ENCODE measurements at regions not wholly inside any gene's neighbourhood (a gene's known extent, or its start where the extent isn't known, plus 50 kb on each side); places are given as distances from the start of the nearest gene placed in this dataset.

DNA sequence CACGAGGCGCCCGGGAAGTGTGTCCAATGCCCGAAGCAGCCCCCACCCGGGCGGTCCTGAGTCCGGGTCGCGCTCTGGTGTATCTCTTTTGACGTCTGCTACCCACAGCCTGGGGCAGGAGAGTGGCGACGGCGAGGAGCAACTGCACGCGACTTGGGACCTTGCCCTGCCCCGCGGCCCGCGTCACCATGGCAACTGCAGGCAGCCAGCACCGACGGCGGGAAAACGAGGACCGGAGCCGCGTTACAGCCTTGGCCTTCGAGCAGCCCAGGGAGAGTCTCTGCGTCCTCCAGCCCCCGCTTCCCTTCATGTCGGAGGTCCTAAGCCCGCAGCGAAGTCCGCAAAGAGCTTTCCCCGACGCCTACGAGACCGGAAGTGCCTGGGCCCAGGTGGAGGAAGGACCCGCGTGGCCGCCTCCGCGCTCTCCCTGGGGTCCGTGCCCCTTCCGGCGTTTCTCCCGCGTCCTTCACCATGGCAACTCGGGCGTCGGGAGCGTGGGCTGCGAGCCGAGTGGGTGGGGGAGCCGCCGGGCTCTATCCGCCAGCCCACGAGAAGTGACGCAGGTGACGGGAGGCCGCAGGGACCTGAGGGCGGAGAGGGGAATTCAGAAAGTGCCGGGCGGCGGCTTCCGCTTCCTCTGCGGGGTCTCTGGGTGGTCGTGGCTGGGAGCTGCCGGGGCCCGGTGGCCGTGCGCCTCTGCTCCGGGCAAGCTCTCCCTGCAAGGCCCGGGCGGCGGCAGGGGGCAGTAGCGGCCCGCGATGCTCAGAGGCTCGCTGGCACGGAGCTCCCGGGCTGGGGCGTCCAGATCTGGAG lies 88.6 kb upstream of the TGM3 start:
- no peaks in the 10 kb centered on the region for H3K9me3 ChIP-seq (ENCODE audit: low read length)
- H3K4me3 ChIP-seq (replicated peaks in 1 of 3; ENCODE audit: insufficient read depth in 1 of 3, low read depth in 2 of 3, low read length in 3 of 3), result peak overlapping the region; percentile 45 to 75 (median 54)
- no peak overlapping the region for H3K27ac ChIP-seq (ENCODE audit: extremely low read length, insufficient read depth, low read length)
- ChIA-PET POLR2A (no interaction called here), CTCF (ENCODE audit: low intra/inter-chr PET ratio, low total read pairs) (interaction anchor here (0.7 to 4.1 kb wide), 4 partner anchors 139 to 248 kb away, joined by 3 to 33 read pairs (median 15); no protein-coding TSS in a partner anchor)
- H3K27me3 ChIP-seq (ENCODE audit: control insufficient read depth in 1 of 2, insufficient read depth in 2 of 2, low read length in 2 of 2), result peaks cover 4 to 33% of the 10 kb centered on the region in 2 experiments; a peak in 4 of 5 replicates
- 10% methylated on average over 49 of the region's 82 CpGs for WGBS (ENCODE audit: low lambda C conversion rate)
- no peaks in the 10 kb centered on the region for H3K79me2 ChIP-seq (ENCODE audit: insufficient read depth, low read length)
- intact Hi-C loops (cut with micrococcal nuclease; ENCODE audit: unreplicated experiment) (loop anchor here (1.0 to 5.0 kb wide), 2 partner anchors 140 to 195 kb away; no protein-coding TSS in a partner anchor), in situ Hi-C loops (cut with HindIII; ENCODE audit: extremely low pct_ligation_motif_present, low pct_unique_long_range_greater_than_20kb) (loop anchor here (5.0 kb wide), 1 partner anchor 245 kb away; no protein-coding TSS in a partner anchor)
- no TSS peak for BruUV-seq (replicated peaks)
- H3K4me2 ChIP-seq (ENCODE audit: low read depth, low read length), result peak overlapping the region; percentile 93
- DNase-seq (ENCODE audit: low spot score) (peak; percentile 53), FAIRE-seq (peak; percentile 26), ATAC-seq (peak; percentile 99)
- H4K20me1 ChIP-seq (ENCODE audit: insufficient read depth, low read length), result no peaks in the 10 kb centered on the region
- H3K9ac ChIP-seq (ENCODE audit: insufficient read depth, low read depth, low read length), result 0 out of 2 replicates have a peak overlapping the region, but pooled peaks have one; percentile 18
- peaks cover 13% of the 10 kb centered on the region for H3K4me1 ChIP-seq (ENCODE audit: insufficient read depth, low read length)
- H2AFZ ChIP-seq (ENCODE audit: low read length), result no peak overlapping the region
- H3K36me3 ChIP-seq (replicated peaks in 1 of 2; ENCODE audit: control insufficient read depth in 1 of 2, insufficient read depth in 2 of 2, low read length in 2 of 2), result no peaks in the 10 kb centered on the region
- TF ChIP-seq, protein P1, sequence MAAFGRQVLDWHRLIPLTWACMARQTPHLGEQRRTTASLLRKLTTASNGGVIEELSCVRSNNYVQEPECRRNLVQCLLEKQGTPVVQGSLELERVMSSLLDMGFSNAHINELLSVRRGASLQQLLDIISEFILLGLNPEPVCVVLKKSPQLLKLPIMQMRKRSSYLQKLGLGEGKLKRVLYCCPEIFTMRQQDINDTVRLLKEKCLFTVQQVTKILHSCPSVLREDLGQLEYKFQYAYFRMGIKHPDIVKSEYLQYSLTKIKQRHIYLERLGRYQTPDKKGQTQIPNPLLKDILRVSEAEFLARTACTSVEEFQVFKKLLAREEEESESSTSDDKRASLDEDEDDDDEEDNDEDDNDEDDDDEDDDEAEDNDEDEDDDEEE (CRISPR knock-in tag; IDR thresholded peaks at IDR 0.05), result peak; percentile 90
- TF ChIP-seq CREB1 (IDR thresholded peaks at IDR 0.05) (no peak), CREB1 (CRISPR knock-in tag; IDR thresholded peaks at IDR 0.05) (no peak), KLF13 (CRISPR knock-in tag; IDR thresholded peaks at IDR 0.05) (no peak), ZNF44 (CRISPR knock-in tag; IDR thresholded peaks at IDR 0.05) (no peak), ZNF768 (CRISPR knock-in tag; IDR thresholded peaks at IDR 0.05) (peak; percentile 64; the same call in 1 of the 2 replicates), PHF8 (CRISPR knock-in tag; IDR thresholded peaks at IDR 0.05) (peak; percentile 48), RFX1 (IDR thresholded peaks at IDR 0.05) (peak; percentile 77), ZNF580 (CRISPR knock-in tag; IDR thresholded peaks at IDR 0.05; ENCODE audit: borderline replicate concordance, low read depth) (peak; percentile 79; the same call in 1 of the 2 replicates), ETS1 (CRISPR knock-in tag; IDR thresholded peaks at IDR 0.05) (no peak), U2AF2 (IDR thresholded peaks at IDR 0.05; ENCODE audit: low read depth, low read length) (no peak), ZNF235 (CRISPR knock-in tag; IDR thresholded peaks at IDR 0.05; ENCODE audit: borderline replicate concordance) (peak; percentile 23; the same call in 1 of the 2 replicates), ARNTL (CRISPR knock-in tag; IDR thresholded peaks at IDR 0.05) (peak; percentile 24; the same call in 1 of the 2 replicates), HNRNPLL (IDR thresholded peaks at IDR 0.05; ENCODE audit: low read depth, low read length, poor library complexity, severe bottlenecking) (no peak), DNMT3B (CRISPR knock-in tag; conservative IDR thresholded peaks at IDR 0.05) (no peak), DMAP1 (CRISPR knock-in tag; IDR thresholded peaks at IDR 0.05) (no peak), ZSCAN21 (CRISPR knock-in tag; IDR thresholded peaks at IDR 0.05; ENCODE audit: borderline replicate concordance) (peak; percentile 30; the same call in 1 of the 2 replicates), ZNF605 (CRISPR knock-in tag; IDR thresholded peaks at IDR 0.05) (no peak)
- TF ChIP-seq, protein P2, sequence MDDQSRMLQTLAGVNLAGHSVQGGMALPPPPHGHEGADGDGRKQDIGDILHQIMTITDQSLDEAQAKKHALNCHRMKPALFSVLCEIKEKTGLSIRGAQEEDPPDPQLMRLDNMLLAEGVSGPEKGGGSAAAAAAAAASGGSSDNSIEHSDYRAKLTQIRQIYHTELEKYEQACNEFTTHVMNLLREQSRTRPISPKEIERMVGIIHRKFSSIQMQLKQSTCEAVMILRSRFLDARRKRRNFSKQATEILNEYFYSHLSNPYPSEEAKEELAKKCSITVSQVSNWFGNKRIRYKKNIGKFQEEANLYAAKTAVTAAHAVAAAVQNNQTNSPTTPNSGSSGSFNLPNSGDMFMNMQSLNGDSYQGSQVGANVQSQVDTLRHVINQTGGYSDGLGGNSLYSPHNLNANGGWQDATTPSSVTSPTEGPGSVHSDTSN (CRISPR knock-in tag; IDR thresholded peaks at IDR 0.05; ENCODE audit: borderline replicate concordance), result no peak
- TF ChIP-seq, protein P3, sequence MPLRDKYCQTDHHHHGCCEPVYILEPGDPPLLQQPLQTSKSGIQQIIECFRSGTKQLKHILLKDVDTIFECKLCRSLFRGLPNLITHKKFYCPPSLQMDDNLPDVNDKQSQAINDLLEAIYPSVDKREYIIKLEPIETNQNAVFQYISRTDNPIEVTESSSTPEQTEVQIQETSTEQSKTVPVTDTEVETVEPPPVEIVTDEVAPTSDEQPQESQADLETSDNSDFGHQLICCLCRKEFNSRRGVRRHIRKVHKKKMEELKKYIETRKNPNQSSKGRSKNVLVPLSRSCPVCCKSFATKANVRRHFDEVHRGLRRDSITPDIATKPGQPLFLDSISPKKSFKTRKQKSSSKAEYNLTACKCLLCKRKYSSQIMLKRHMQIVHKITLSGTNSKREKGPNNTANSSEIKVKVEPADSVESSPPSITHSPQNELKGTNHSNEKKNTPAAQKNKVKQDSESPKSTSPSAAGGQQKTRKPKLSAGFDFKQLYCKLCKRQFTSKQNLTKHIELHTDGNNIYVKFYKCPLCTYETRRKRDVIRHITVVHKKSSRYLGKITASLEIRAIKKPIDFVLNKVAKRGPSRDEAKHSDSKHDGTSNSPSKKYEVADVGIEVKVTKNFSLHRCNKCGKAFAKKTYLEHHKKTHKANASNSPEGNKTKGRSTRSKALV (CRISPR knock-in tag; IDR thresholded peaks at IDR 0.05), result no peak; the same call in 1 of the 2 replicates

Data from HepG2 (cell line).